ENCODE measurements at regions not wholly inside any gene's neighbourhood (a gene's known extent, or its start where the extent isn't known, plus 50 kb on each side); places are given as distances from the start of the nearest gene placed in this dataset.

DNA sequence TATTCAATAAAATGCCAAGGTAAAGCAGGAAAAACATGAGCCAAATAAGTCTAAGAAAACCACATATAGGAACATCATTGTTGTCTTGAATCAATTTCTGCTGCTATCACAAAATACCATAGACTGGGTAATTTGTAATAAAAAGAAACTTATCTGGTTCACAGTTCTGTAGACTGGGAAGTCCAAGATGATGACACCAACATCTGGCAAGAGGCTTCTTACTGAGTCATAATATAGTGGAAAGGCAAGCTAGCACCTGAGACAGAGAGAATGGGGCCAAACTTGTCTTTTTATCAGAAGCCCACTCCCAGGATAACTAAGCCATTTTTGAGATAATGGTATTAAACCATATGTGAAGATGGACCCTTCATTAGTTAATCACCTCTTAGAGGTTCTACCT is 975.9 kb downstream of the FLRT2 start:
- TF ChIP-seq, protein P1, sequence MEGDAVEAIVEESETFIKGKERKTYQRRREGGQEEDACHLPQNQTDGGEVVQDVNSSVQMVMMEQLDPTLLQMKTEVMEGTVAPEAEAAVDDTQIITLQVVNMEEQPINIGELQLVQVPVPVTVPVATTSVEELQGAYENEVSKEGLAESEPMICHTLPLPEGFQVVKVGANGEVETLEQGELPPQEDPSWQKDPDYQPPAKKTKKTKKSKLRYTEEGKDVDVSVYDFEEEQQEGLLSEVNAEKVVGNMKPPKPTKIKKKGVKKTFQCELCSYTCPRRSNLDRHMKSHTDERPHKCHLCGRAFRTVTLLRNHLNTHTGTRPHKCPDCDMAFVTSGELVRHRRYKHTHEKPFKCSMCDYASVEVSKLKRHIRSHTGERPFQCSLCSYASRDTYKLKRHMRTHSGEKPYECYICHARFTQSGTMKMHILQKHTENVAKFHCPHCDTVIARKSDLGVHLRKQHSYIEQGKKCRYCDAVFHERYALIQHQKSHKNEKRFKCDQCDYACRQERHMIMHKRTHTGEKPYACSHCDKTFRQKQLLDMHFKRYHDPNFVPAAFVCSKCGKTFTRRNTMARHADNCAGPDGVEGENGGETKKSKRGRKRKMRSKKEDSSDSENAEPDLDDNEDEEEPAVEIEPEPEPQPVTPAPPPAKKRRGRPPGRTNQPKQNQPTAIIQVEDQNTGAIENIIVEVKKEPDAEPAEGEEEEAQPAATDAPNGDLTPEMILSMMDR (IDR thresholded peaks at IDR 0.05; ENCODE audit: low read depth, low read length): no peak
- no peak overlapping the region for H3K4me3 ChIP-seq (ENCODE audit: low read depth, low read length)
- POLR2A ChIA-PET: no interaction called here
- H3K27ac ChIP-seq (ENCODE audit: low read depth, low read length): no peak overlapping the region
- CTCF ChIA-PET: no interaction called here
- DNase-seq (ENCODE audit: low read depth, low spot score): no peak
- no peaks in the 10 kb centered on the region for H3K27me3 ChIP-seq (ENCODE audit: control insufficient read depth, insufficient read depth, low read length)
- no peaks in the 10 kb centered on the region for H3K9me3 ChIP-seq (ENCODE audit: control insufficient read depth, insufficient read depth, low read length)

DNA sequence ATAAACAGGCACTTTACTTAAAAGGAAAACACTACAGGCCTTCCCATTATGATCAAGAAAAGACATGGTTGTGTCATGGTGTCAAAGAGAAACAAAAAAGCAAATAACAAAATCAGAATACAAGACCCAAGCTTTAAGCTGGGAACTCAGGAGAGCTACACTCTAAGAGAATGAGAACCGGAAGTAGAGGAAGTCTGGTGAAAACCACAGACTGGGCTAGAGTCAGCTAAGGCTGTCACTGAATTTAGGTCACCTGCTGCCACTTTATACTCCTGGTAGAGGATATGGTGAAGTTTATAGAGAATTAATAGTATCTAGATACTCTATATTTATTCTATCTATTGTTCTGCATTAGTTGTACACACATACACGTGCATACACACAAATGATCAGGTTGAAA is 971.7 kb downstream of the FLRT2 start:
- Histone ChIP-seq H3K27me3 (ENCODE audit: control insufficient read depth, insufficient read depth, low read length) (no peaks in the 10 kb centered on the region), H3K27ac (ENCODE audit: low read depth, low read length) (no peak overlapping the region), H3K9me3 (ENCODE audit: control insufficient read depth, insufficient read depth, low read length) (no peaks in the 10 kb centered on the region), H3K4me3 (ENCODE audit: low read depth, low read length) (no peak overlapping the region)
- ChIA-PET CTCF (no interaction called here), POLR2A (no interaction called here)
- TF ChIP-seq, protein P1 (IDR thresholded peaks at IDR 0.05; ENCODE audit: low read depth, low read length): no peak
- no peak for DNase-seq (ENCODE audit: low read depth, low spot score)

DNA sequence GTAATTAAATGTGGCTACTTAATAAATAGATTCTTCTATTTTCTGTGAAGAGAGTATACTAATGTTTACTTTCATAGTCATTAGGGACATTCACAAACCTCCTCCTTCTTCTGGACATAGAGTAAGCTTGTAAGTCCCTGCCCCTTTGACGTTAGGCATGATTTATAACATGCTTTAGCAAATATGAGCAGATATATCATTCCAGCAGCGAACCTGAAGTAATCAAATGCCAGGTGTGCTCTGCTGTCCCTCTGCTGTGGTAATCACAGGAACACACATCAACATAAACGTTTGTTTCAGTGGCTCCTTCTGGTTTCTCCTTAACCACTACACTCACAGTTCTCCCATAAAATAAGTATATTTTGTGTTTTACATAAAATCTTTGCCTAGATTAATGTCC is 961.8 kb downstream of the FLRT2 start:
- Histone ChIP-seq H3K27ac (ENCODE audit: low read depth, low read length) (no peak overlapping the region), H3K4me3 (ENCODE audit: low read depth, low read length) (no peak overlapping the region), H3K27me3 (ENCODE audit: control insufficient read depth, insufficient read depth, low read length) (no peaks in the 10 kb centered on the region), H3K9me3 (ENCODE audit: control insufficient read depth, insufficient read depth, low read length) (no peaks in the 10 kb centered on the region)
- TF ChIP-seq, protein P1 (IDR thresholded peaks at IDR 0.05; ENCODE audit: low read depth, low read length): no peak
- POLR2A ChIA-PET: no interaction called here
- DNase-seq (ENCODE audit: low read depth, low spot score): no peak
- CTCF ChIA-PET: no interaction called here

DNA sequence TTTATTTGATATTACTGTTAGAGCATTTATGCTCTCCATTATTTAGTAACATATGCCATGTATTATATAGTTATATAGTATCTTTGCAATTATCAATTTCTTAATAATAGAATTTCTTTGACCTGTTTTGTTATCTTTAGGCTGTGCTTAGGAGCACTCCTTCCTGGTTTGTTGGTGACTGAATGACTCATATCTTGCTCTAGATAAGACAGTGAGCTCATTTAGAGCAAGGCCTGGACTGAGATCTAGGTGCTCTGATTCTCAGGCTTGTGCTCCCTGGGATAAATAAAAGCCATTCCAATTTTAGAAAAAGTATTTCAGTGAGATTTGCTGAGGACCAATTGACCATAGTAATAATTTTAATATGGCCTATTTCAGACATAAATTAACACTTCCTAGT is 951.2 kb downstream of the FLRT2 start:
- Histone ChIP-seq H3K9me3 (ENCODE audit: control insufficient read depth, insufficient read depth, low read length) (no peaks in the 10 kb centered on the region), H3K27ac (ENCODE audit: low read depth, low read length) (no peak overlapping the region), H3K27me3 (ENCODE audit: control insufficient read depth, insufficient read depth, low read length) (no peaks in the 10 kb centered on the region), H3K4me3 (ENCODE audit: low read depth, low read length) (no peak overlapping the region)
- POLR2A ChIA-PET: no interaction called here
- no peak for DNase-seq (ENCODE audit: low read depth, low spot score)
- CTCF ChIA-PET: no interaction called here
- TF ChIP-seq, protein P1 (IDR thresholded peaks at IDR 0.05; ENCODE audit: low read depth, low read length): no peak

DNA sequence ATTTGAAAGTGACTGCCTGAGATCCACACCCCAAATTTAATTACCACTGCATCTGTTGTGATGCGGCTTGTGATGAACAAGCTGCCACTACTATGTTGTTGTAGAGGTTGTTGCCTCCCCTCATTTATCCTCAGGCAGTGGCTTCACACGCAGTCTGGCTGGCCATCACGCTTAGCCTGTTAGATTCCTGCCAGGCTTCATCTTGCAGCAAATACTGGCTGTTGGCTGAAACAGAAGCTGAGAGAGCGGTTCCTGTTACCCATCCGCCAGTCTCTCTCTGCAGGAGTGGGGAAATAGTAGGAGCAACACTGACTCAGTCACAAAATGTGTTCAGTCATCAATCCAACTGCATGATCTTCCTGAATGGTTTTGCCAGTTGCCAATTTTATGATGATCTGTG is 934.4 kb downstream of the FLRT2 start:
- no peak for DNase-seq (ENCODE audit: low read depth, low spot score)
- CTCF ChIA-PET: interaction anchor here (1.1 kb wide), 1 partner anchor 10 kb away, joined by 3 read pairs; no protein-coding TSS in a partner anchor
- H3K27me3 ChIP-seq (ENCODE audit: control insufficient read depth, insufficient read depth, low read length): no peaks in the 10 kb centered on the region
- no peaks in the 10 kb centered on the region for H3K9me3 ChIP-seq (ENCODE audit: control insufficient read depth, insufficient read depth, low read length)
- POLR2A ChIA-PET: no interaction called here
- no peak overlapping the region for H3K4me3 ChIP-seq (ENCODE audit: low read depth, low read length)
- no peak overlapping the region for H3K27ac ChIP-seq (ENCODE audit: low read depth, low read length)
- TF ChIP-seq, protein P1 (IDR thresholded peaks at IDR 0.05; ENCODE audit: low read depth, low read length): no peak

Data from AG04450 (cell line).